Gastroesophageal sphincter (tissue), 3 donors: ENCODE measurements at regions not wholly inside any gene's neighbourhood (a gene's known extent, or its start where the extent isn't known, plus 50 kb on each side); places are given as distances from the start of the nearest gene placed in this dataset.

Experiments used
- EP300 ChIP-seq: sonication (generic); formaldehyde crosslinking; IDR thresholded peaks from one replicate; pipeline ENCODE4 v1.6.1; 2017; ENCODE audit warnings: antibody characterized with exemption, mild to moderate bottlenecking
- POLR2A ChIP-seq, 2 donors: fragments of 450-650 bp; IDR thresholded peaks; one replicate each; pipeline ENCODE4 v1.6.1; 2017; ENCODE audit warnings: antibody characterized with exemption in 2 of 2, mild to moderate bottlenecking in 2 of 2, moderate library complexity in 1 of 2
- POLR2AphosphoS5 ChIP-seq: sonication (generic); formaldehyde crosslinking; IDR thresholded peaks from one replicate; pipeline ENCODE4 v1.6.1; 2017; ENCODE audit warnings: antibody characterized with exemption
- TF ChIP-seq, protein P1 (sequence below), 4 experiments: fragments of 200-600 bp in 2 of 4; fragments of 450-650 bp in 2 of 4; sonication (generic) in 1 of 4; IDR thresholded peaks; one replicate each; pipeline ENCODE4 v1.5.1; 2017 to 2019; ENCODE audit warnings: antibody characterized with exemption in 4 of 4, mild to moderate bottlenecking in 2 of 4, moderate library complexity in 2 of 4

GRCh38 chr6:112485827-112486212 is 138.7 kb downstream of the RFPL4B start:
- TF ChIP-seq, protein P1, sequence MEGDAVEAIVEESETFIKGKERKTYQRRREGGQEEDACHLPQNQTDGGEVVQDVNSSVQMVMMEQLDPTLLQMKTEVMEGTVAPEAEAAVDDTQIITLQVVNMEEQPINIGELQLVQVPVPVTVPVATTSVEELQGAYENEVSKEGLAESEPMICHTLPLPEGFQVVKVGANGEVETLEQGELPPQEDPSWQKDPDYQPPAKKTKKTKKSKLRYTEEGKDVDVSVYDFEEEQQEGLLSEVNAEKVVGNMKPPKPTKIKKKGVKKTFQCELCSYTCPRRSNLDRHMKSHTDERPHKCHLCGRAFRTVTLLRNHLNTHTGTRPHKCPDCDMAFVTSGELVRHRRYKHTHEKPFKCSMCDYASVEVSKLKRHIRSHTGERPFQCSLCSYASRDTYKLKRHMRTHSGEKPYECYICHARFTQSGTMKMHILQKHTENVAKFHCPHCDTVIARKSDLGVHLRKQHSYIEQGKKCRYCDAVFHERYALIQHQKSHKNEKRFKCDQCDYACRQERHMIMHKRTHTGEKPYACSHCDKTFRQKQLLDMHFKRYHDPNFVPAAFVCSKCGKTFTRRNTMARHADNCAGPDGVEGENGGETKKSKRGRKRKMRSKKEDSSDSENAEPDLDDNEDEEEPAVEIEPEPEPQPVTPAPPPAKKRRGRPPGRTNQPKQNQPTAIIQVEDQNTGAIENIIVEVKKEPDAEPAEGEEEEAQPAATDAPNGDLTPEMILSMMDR (IDR thresholded peaks at IDR 0.05): no peak
- TF ChIP-seq POLR2A (IDR thresholded peaks at IDR 0.05) (no peak), POLR2AphosphoS5 (no peak), EP300 (no peak)
